GM18909 (cell line): ENCODE measurements at regions not wholly inside any gene's neighbourhood (a gene's known extent, or its start where the extent isn't known, plus 50 kb on each side); places are given as distances from the start of the nearest gene placed in this dataset.
"Not testable (repeated sequence)": the region's sequence is repeated elsewhere in the genome, so short reads cannot be mapped to it uniquely, and the experiment has no call there.

Experiments used
- ATAC-seq: cut with Tn5 transposase; IDR thresholded peaks from one replicate; pipeline ENCODE4 v1.9.1; 2021; ENCODE audit warnings: mild to moderate bottlenecking; ENCODE audit not compliant: unreplicated experiment, poor library complexity

GRCh38 chr6:113713665-113714064, 143.5 kb upstream of the MARCKS start:
- ATAC-seq = no peak

GRCh38 chr6:113718588-113718987, 138.6 kb upstream of the MARCKS start:
- no peak for ATAC-seq

GRCh38 chr6:113719064-113719463, 138.1 kb upstream of the MARCKS start:
- ATAC-seq = no peak

- no peak for ATAC-seq
These were observed 137.6 kb upstream of the MARCKS start for GRCh38 chr6:113719545-113719944.

GRCh38 chr6:113723182-113723581, 134.0 kb upstream of the MARCKS start:
- no peak for ATAC-seq

- not testable (repeated sequence) for ATAC-seq
These were observed 132.2 kb upstream of the MARCKS start for GRCh38 chr6:113724927-113725326.

- no peak for ATAC-seq
These were observed 125.6 kb upstream of the MARCKS start for GRCh38 chr6:113731541-113731940.

- ATAC-seq = no peak
These were observed 124.7 kb upstream of the MARCKS start for GRCh38 chr6:113732384-113732966.

- ATAC-seq = no peak
These were observed 123.8 kb upstream of the MARCKS start for GRCh38 chr6:113733381-113733780.

- ATAC-seq = no peak
These were observed 122.2 kb upstream of the MARCKS start for GRCh38 chr6:113734982-113735381.

GRCh38 chr6:113735491-113735890, 121.7 kb upstream of the MARCKS start:
- no peak for ATAC-seq

GRCh38 chr6:113736978-113737377, 120.2 kb upstream of the MARCKS start:
- no peak for ATAC-seq

- no peak for ATAC-seq
These were observed 118.0 kb upstream of the MARCKS start for GRCh38 chr6:113739041-113739655.

GRCh38 chr6:113741651-113742050, 115.5 kb upstream of the MARCKS start:
- ATAC-seq = no peak

GRCh38 chr6:113742342-113742741, 114.8 kb upstream of the MARCKS start:
- no peak for ATAC-seq

- no peak for ATAC-seq
These were observed 112.3 kb upstream of the MARCKS start for GRCh38 chr6:113744861-113745260.

GRCh38 chr6:113750151-113750855, 106.8 kb upstream of the MARCKS start:
- no peak for ATAC-seq

- ATAC-seq = no peak
These were observed 102.9 kb upstream of the MARCKS start for GRCh38 chr6:113754291-113754690.

GRCh38 chr6:113755449-113756289, 101.5 kb upstream of the MARCKS start:
- peak; percentile 85 for ATAC-seq

- no peak for ATAC-seq
These were observed 100.9 kb upstream of the MARCKS start for GRCh38 chr6:113756290-113756665.

- ATAC-seq = no peak
These were observed 98.9 kb upstream of the MARCKS start for GRCh38 chr6:113758214-113758613.
